ENCODE measurements at regions not wholly inside any gene's neighbourhood (a gene's known extent, or its start where the extent isn't known, plus 50 kb on each side); places are given as distances from the start of the nearest gene placed in this dataset.
"Not testable (repeated sequence)": the region's sequence is repeated elsewhere in the genome, so short reads cannot be mapped to it uniquely, and the experiment has no call there.

GRCh38 chr2:64743739-64744330 is 90.1 kb upstream of the SERTAD2 start:
- DNase-seq (ENCODE audit: low read depth), result no peak

- no peak for DNase-seq (ENCODE audit: low read depth)
Measured at GRCh38 chr2:64745562-64745961, 91.8 kb upstream of the SERTAD2 start.

- not testable (repeated sequence) for DNase-seq (ENCODE audit: low read depth)
Measured at GRCh38 chr2:64747690-64748091, 94.0 kb upstream of the SERTAD2 start.

GRCh38 chr2:64748147-64748546 is 94.4 kb upstream of the SERTAD2 start:
- no peak for DNase-seq (ENCODE audit: low read depth)

- no peak for DNase-seq (ENCODE audit: low read depth)
Measured at GRCh38 chr2:64748561-64748960, 94.8 kb upstream of the SERTAD2 start.

- DNase-seq (ENCODE audit: low read depth), result no peak
Measured at GRCh38 chr2:64749446-64749845, 95.7 kb upstream of the SERTAD2 start.

- DNase-seq (ENCODE audit: low read depth), result peak; percentile 6
Measured at GRCh38 chr2:64750001-64750816, 96.5 kb upstream of the SERTAD2 start.

- peak; percentile 88 for DNase-seq (ENCODE audit: low read depth)
Measured at GRCh38 chr2:64750817-64751285, 97.1 kb upstream of the SERTAD2 start.

GRCh38 chr2:64751286-64752260 is 97.9 kb upstream of the SERTAD2 start:
- DNase-seq (ENCODE audit: low read depth), result no peak

GRCh38 chr2:64753399-64753798 is 99.7 kb upstream of the SERTAD2 start:
- DNase-seq (ENCODE audit: low read depth), result no peak

- DNase-seq (ENCODE audit: low read depth), result no peak
Measured at GRCh38 chr2:64754570-64754969, 100.9 kb upstream of the SERTAD2 start.

- DNase-seq (ENCODE audit: low read depth), result no peak
Measured at GRCh38 chr2:64757126-64757525, 103.4 kb upstream of the SERTAD2 start.

GRCh38 chr2:64760128-64760527 is 106.4 kb upstream of the SERTAD2 start:
- DNase-seq (ENCODE audit: low read depth), result no peak

GRCh38 chr2:64762301-64762997 is 108.7 kb upstream of the SERTAD2 start:
- no peak for DNase-seq (ENCODE audit: low read depth)

- no peak for DNase-seq (ENCODE audit: low read depth)
Measured at GRCh38 chr2:64763126-64763525, 109.4 kb upstream of the SERTAD2 start.

- no peak for DNase-seq (ENCODE audit: low read depth)
Measured at GRCh38 chr2:64765160-64765805, 111.6 kb upstream of the SERTAD2 start.

GRCh38 chr2:64766841-64767669 is 113.3 kb upstream of the SERTAD2 start:
- no peak for DNase-seq (ENCODE audit: low read depth)

- peak; percentile 50 for DNase-seq (ENCODE audit: low read depth)
Measured at GRCh38 chr2:64767670-64768468, 114.2 kb upstream of the SERTAD2 start.

- DNase-seq (ENCODE audit: low read depth), result no peak
Measured at GRCh38 chr2:64768491-64769005, 114.8 kb upstream of the SERTAD2 start.

All from stimulated activated CD8-positive, alpha-beta memory T cell treated with anti-CD3 and anti-CD28 coated beads, Interleukin-15, amount 100 ng/mL, for 24 hours (primary cell).